Endothelial cell of umbilical vein (primary cell): ENCODE measurements at regions not wholly inside any gene's neighbourhood (a gene's known extent, or its start where the extent isn't known, plus 50 kb on each side); places are given as distances from the start of the nearest gene placed in this dataset.

Experiments
- BruUV-seq: library from RNA; stranded (reverse); fragments of 400-500 nt; replicated peaks from 2 replicates; lab custom pipeline; 2021; lab: Mats Ljungman, UMichigan
- CTCF ChIA-PET: fragments of 300-600, 350-600 bp; sonication (Branson Sonifier 250); formaldehyde crosslinking; loops from one replicate; lab custom pipeline; 2021; ENCODE audit warnings: antibody characterized with exemption, inconsistent platforms; lab: Charles Lee
- POLR2A ChIA-PET: fragments of 300-600, 350-600 bp; sonication (Branson Sonifier 250); formaldehyde crosslinking; loops from one replicate; lab custom pipeline; 2021; ENCODE audit warnings: antibody characterized with exemption, inconsistent platforms; lab: Charles Lee
- DNase-seq: peaks from one replicate; pipeline ENCODE4 v3.0.0-alpha.2; 2011; ENCODE audit warnings: low read depth, low spot score
- FAIRE-seq: peaks from 2 replicates; lab custom pipeline; 2011; peaks lifted over from hg19 to GRCh38; lab: Jason Lieb, UNC
- H2AFZ ChIP-seq: 2 replicates; pipeline ENCODE4 v1.6.0; 2012; ENCODE audit warnings: low read depth, low read length, control low read depth, inconsistent platforms
- H3K27ac ChIP-seq: 2 replicates; pipeline ENCODE4 v1.5.1; 2011; ENCODE audit warnings: low read depth, mild to moderate bottlenecking, control low read depth, low read length, moderate library complexity; ENCODE audit not compliant: insufficient read depth
- H3K27me3 ChIP-seq, 2 experiments: 2 replicates each; pipeline versions ENCODE4 v1.6.0 to v1.6.1; 2011; ENCODE audit warnings: low read length in 2 of 2, mixed read lengths in 1 of 2; ENCODE audit not compliant: control insufficient read depth in 2 of 2, insufficient read depth in 2 of 2
- H3K36me3 ChIP-seq, 2 experiments: 2 replicates in 1 of 2; 3 replicates in 1 of 2; pipeline ENCODE4 v1.5.1; 2011; ENCODE audit warnings: low read length in 2 of 2, mild to moderate bottlenecking in 1 of 2, moderate library complexity in 1 of 2; ENCODE audit not compliant: control insufficient read depth in 2 of 2, insufficient read depth in 2 of 2; ENCODE audit errors: extremely low read depth in 1 of 2
- H3K4me1 ChIP-seq: 3 replicates; pipeline ENCODE4 v1.5.1; 2011; ENCODE audit warnings: mild to moderate bottlenecking, low read length; ENCODE audit not compliant: control insufficient read depth, insufficient read depth; ENCODE audit errors: extremely low read depth
- H3K4me2 ChIP-seq: 2 replicates; pipeline ENCODE4 v1.6.1; 2011; ENCODE audit warnings: low read length, control low read depth, mixed read lengths; ENCODE audit not compliant: insufficient read depth
- H3K4me3 ChIP-seq, 3 experiments: fragments of 200-600 bp in 1 of 3; sonication (generic), shearing (Covaris generic) in 1 of 3; replicated peaks in 1 of 3; 2 replicates each; pipeline ENCODE4 v1.5.1; 2011 to 2016; ENCODE audit warnings: control low read depth in 3 of 3, low read length in 3 of 3, mild to moderate bottlenecking in 2 of 3, inconsistent platforms in 1 of 3, low read depth in 1 of 3, moderate library complexity in 1 of 3; ENCODE audit not compliant: insufficient read depth in 1 of 3
- H3K79me2 ChIP-seq: 2 replicates; pipeline ENCODE4 v1.6.0; 2012; ENCODE audit warnings: low read length, inconsistent platforms; ENCODE audit not compliant: control insufficient read depth, insufficient read depth
- H3K9ac ChIP-seq: replicated peaks from 2 replicates; pipeline ENCODE3; 2011; ENCODE audit warnings: low read length, control low read depth; ENCODE audit not compliant: insufficient read depth; ENCODE audit errors: extremely low read depth
- H3K9me1 ChIP-seq: replicated peaks from 3 replicates; pipeline ENCODE4 v1.6.0; 2011; ENCODE audit warnings: mild to moderate bottlenecking, low read length; ENCODE audit not compliant: control insufficient read depth, insufficient read depth; ENCODE audit errors: extremely low read depth
- H3K9me3 ChIP-seq: replicated peaks from 2 replicates; pipeline ENCODE4 v1.5.1; 2012; ENCODE audit warnings: low read length, inconsistent platforms; ENCODE audit not compliant: control insufficient read depth, insufficient read depth
- H4K20me1 ChIP-seq: replicated peaks from 2 replicates; pipeline ENCODE3; 2011; ENCODE audit warnings: mild to moderate bottlenecking, low read length; ENCODE audit not compliant: control insufficient read depth, insufficient read depth; ENCODE audit errors: extremely low read depth
- CTCF ChIP-seq, 2 donors: IDR thresholded peaks; 1 replicate in 1 of 2; 2 replicates in 1 of 2; pipeline ENCODE4 v1.5.1; 2011; ENCODE audit warnings: low read length in 2 of 2, mild to moderate bottlenecking in 2 of 2, moderate library complexity in 2 of 2, control low read depth in 1 of 2, inconsistent platforms in 1 of 2, low read depth in 1 of 2; ENCODE audit not compliant: insufficient read depth in 1 of 2; ENCODE audit errors: extremely low read depth in 1 of 2
- EZH2 ChIP-seq: IDR thresholded peaks from 2 replicates; pipeline ENCODE4 v1.6.1; 2012; ENCODE audit warnings: borderline replicate concordance, low read depth, mild to moderate bottlenecking, moderate library complexity, low read length, inconsistent platforms; ENCODE audit not compliant: severe bottlenecking
- FOS ChIP-seq: IDR thresholded peaks from 2 replicates; pipeline ENCODE4 v1.6.1; 2011; ENCODE audit warnings: mild to moderate bottlenecking, low read length, moderate library complexity, borderline replicate concordance; ENCODE audit not compliant: insufficient read depth
- GATA2 ChIP-seq: IDR thresholded peaks from 2 replicates; pipeline ENCODE4 v1.7.0; 2011; ENCODE audit warnings: low read depth, mild to moderate bottlenecking, moderate library complexity, mixed read lengths, low read length; ENCODE audit not compliant: insufficient read length, insufficient read depth
- JUN ChIP-seq: IDR thresholded peaks from 2 replicates; pipeline ENCODE4 v1.6.1; 2011; ENCODE audit warnings: borderline replicate concordance, low read depth; ENCODE audit not compliant: insufficient read length, insufficient read depth
- MAX ChIP-seq: IDR thresholded peaks from 2 replicates; pipeline ENCODE4 v1.6.1; 2011; ENCODE audit not compliant: insufficient read depth, insufficient read length
- MYC ChIP-seq: IDR thresholded peaks from one replicate; pipeline ENCODE4 v1.6.1; 2011; ENCODE audit warnings: mild to moderate bottlenecking, low read depth, low read length
- POLR2A ChIP-seq: IDR thresholded peaks from 2 replicates; pipeline ENCODE4 v1.6.1; 2012; ENCODE audit warnings: low read depth, mild to moderate bottlenecking, control low read depth, low read length
- POLR2AphosphoS5 ChIP-seq: IDR thresholded peaks from 2 replicates; pipeline ENCODE4 v1.6.1; 2012; ENCODE audit warnings: low read depth, mild to moderate bottlenecking, control low read depth, low read length, moderate library complexity; ENCODE audit not compliant: insufficient read depth
- dilution Hi-C: fragments of 300-500 bp; cut with MboI; formaldehyde crosslinking; loops from one replicate; pipeline ENCODE4 v1.15.0; 2019; ENCODE audit warnings: low sequenced_read_pairs; ENCODE audit not compliant: extremely low pct_ligation_motif_present
- intact Hi-C: fragments of 100-400 bp; cut with micrococcal nuclease; formaldehyde crosslinking; loops from one replicate; pipeline ENCODE4 v1.10.0; 2022

- Histone ChIP-seq H3K9me3 (no peaks in the 10 kb centered on the region), H3K27me3 (no peaks in the 10 kb centered on the region), H3K36me3 (no peaks in the 10 kb centered on the region), H3K27ac (no peak overlapping the region), H3K9me1 (no peaks in the 10 kb centered on the region), H3K4me2 (no peak overlapping the region), H3K4me1 (no peaks in the 10 kb centered on the region), H3K79me2 (no peaks in the 10 kb centered on the region), H4K20me1 (no peaks in the 10 kb centered on the region), H3K4me3 (no peak overlapping the region), H3K9ac (no peak overlapping the region), H2AFZ (no peak overlapping the region)
- intact Hi-C loops (no loop called here), dilution Hi-C loops (no loop called here)
- ChIA-PET POLR2A (no interaction called here), CTCF (no interaction called here)
- TF ChIP-seq JUN (no peak), GATA2 (no peak), MYC (no peak), EZH2 (no peak), CTCF (IDR thresholded peaks at IDR 0.05; ENCODE audit: extremely low read depth in 1 of 2, insufficient read depth in 1 of 2, low read depth in 1 of 2, low read length in 2 of 2) (no peak), MAX (no peak), POLR2AphosphoS5 (no peak), FOS (no peak), POLR2A (no peak)
- no TSS peak for BruUV-seq
- DNase-seq (no peak), FAIRE-seq (no peak)
Observed at GRCh38 chr1:223462866-223463404, 69.7 kb downstream of the CCDC185 start.
